Ecto neural progenitor cell (in vitro differentiated cells): ENCODE measurements at regions not wholly inside any gene's neighbourhood (a gene's known extent, or its start where the extent isn't known, plus 50 kb on each side); places are given as distances from the start of the nearest gene placed in this dataset.
"Not testable (repeated sequence)": the region's sequence is repeated elsewhere in the genome, so short reads cannot be mapped to it uniquely, and the experiment has no call there.

Experiments
- DNase-seq: peaks from one replicate; pipeline ENCODE4 v3.0.0-alpha.2; 2018; ENCODE audit warnings: low spot score

DNA sequence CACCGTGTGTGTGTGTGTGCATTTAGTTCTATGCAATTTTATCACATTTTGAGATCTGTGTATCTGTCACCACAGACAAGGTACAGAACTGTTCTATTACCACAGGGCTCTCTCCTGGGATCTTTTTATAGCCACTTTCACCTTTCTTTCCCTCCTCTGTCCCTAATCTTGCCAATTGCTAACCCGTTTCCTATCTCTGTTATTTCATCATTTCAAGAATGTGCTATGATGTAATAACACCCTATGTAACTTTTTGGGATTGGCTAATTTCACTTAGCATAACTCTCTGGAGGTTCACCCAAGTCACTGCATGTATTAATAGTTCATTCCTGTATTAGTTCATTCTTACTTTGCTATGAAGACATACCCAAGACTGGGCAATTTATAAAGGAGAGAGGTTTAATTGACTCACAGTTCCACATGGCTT, 657.7 kb downstream of the QKI start:
- no peak for DNase-seq

DNA sequence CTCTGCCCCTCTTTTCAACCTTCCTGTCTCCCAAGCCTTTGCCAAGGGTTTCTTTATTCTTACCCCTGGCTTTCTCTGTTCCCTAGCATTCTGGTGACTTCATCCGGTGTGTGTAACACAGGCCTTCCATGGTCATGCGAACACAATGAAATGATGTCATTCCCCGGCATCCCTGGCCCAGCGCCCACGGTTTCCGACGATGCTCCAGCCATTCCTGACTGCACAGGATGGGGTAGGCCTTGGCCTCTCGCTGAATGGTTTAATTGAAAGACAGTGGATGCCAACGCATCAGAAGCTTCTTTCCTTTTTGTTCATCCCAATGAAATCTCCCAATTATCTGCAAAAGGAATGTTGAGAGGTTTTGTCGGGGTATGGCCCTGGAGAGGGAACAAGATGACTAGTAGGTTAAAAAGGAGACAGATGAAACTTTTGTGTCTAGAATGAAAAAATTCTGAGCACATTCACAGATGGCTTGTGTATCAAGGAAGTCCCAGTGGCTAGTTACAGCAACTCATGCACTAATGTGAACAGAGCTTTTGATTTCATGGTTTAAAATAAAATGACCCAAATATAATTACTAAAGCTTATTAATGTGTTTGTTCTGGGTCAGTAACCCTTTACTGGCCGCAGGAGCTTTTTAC, 655.0 kb downstream of the QKI start:
- no peak for DNase-seq

DNA sequence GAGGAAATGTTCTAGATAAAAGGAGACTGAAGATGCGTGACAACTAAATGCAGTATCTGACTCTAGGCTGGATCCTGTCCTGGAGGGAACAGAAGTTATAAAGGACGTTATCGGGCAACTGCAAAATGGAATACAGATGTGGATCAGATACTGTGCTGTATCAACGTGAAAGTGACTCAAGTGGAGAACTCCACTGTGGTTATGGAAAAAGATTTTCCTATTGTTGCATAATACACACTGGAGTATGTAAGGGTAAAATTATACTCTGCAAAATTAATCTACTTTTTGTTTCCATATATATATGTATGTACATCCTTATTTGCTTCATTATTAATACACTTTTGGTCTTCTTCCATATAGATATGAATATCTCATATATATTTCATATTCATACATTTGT, 654.0 kb downstream of the QKI start:
- DNase-seq: no peak

DNA sequence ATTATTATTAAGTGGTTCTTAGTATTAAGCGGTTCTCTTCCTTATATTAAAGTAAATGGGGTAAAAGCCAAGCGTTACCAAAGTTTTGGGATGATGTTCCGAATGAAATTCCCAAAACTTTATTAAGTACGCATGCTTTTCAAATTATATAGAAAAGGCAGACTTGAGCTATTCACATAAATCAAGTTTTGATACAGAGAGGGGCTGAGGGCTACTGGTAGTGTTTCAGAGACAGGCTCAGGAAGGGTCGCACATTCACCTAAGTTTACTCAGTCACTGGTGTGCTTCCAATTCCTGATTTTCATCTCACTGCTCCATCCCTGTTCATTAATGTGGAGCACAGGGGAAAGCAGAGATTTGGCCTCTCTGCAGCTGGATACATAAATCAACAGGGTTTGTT, 652.2 kb downstream of the QKI start:
- DNase-seq: no peak

DNA sequence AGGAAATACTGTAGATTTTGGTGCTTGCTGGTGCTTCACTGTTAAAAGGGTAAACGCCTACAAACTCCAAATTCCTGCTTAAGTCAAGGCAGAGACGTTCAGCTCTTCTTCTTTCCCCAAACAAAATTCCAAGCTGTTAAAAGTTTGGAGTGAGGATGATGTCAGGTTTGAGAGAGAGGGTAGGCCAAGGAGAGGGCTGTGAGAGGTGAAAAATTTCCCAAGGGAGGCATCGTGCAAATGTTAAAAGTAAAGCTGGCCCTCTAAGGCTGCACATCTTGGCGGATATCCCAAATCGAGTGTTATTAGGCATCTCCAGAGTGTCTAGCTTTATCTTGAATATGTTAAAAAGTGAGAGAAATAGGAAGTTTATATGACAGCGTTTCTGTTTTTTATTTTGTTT, 651.8 kb downstream of the QKI start:
- DNase-seq: no peak

DNA sequence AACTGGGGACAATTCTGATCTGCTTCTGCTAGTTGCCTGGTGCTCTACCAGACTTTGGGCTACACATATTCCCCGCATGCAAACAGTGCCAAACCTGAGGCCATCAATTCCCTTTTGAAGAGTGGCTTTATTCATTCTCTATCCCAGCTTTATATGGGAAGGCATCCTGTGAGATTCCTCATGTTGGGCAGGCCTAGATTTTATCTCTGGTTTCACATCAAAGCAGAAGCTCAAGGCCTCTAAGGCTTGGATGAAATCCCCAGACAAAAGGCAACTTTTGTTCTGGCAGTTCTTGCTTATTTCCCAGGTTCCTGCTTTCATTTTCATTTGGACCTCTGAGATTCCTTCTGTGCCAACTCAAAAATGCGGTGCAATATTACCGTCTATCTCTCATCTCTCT, 648.8 kb downstream of the QKI start:
- DNase-seq: no peak

DNA sequence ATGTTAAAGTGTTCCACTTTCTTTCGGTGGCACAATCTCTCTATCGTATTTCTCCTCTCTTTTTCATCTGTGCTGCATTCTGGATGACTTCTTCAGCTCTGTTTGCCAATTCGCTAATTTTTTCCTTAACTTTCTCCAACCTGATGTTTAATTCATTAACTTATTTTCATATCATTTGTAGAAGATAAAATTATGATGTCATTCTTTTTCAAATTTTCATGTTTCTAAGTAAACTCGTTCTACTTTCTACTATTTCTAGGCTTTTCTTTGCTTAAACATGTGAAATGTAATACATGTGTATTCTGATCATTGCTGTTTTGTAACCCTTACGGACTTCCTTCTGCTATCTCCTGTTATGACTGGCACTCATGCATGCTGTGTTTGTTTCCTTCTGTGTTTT, 648.4 kb downstream of the QKI start:
- DNase-seq: no peak

DNA sequence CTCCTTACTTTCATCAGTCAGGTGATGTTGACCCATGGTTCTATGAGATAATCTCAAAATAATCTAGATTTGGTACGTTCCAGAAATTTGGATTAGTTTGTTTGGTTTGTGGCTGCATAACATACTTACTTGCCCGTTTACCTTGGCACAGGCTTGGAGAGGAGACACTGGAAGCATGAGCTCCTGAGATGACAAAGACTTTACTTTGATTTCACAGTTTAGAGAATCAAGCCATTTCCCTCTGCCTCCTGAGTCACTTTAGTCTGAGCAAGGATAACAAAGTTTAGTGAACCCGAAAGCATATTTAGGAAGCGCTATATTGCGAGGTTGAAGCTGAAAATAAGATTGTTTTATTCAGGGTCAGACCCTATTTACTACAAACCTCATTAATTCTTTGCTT, 643.4 kb downstream of the QKI start:
- no peak for DNase-seq

DNA sequence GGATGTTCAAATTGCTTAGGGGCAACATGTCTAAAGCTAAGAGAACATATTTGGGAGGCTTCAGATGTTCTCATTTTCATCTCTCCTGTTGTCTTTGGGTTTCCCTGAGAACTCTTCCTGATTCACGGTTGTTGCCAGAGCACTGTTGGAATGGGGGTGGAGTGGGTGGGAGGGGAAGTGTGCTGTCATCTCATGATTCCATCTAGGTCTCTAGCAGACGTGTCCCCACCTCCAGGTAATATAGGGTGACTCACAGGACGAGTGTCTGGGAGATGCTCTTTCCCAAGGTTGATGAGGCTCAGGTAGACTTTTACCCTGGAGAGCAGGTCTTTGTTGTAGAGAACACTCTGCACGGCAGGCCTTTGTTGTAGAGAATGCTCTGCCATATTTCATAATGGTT, 636.9 kb downstream of the QKI start:
- DNase-seq: no peak

DNA sequence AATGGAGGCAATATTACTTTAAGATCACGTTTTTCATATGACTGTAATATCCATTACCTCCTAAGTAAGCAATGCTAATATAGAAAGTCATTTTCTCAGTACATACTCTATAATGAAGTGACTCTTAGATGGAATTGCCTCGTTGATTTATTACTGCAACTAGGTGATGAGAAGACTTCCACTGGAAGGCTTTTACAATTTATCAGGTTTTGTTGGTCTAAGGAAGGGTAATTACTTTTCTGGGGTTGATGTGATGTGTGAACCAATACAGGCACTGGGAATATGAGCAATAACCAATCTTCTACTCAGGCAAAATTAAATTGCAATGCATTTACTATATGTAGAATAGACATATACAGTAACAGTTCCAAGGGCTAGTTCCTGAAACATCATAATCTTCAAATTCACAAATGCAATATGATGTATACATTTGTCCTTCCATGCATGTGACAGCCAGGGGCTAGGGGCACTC, 635.0 kb downstream of the QKI start:
- no peak for DNase-seq

DNA sequence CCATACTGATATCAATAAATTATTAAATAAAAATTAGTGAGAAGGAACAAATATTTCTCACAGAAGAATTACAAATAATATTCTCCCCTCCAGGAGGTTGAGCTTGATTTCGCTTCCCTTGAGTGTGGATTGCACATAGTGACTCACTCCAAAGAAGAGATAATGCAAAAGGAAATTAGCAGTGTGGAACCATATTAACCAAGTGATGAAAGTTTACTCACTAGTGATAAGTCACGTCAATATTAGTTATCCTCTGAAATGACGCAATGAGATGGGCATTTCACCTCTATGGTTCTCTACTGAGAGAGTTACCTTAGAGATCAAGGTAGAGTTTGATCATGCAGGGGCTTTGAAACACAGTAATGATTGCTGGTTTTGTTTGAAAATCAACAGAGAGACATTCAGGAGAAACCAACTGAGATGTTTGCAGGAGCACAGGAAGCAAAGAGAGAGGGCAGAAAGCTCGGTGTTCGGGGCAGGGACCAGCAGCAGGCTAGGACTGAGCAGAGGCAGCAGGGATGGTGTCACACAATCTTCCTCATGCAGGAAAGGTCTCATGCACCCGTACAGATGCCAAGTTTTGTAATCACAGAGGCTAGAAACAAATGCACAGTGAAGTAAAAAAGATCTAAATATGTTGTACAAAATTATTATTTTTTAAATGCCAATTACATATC, 634.5 kb downstream of the QKI start:
- DNase-seq: no peak

DNA sequence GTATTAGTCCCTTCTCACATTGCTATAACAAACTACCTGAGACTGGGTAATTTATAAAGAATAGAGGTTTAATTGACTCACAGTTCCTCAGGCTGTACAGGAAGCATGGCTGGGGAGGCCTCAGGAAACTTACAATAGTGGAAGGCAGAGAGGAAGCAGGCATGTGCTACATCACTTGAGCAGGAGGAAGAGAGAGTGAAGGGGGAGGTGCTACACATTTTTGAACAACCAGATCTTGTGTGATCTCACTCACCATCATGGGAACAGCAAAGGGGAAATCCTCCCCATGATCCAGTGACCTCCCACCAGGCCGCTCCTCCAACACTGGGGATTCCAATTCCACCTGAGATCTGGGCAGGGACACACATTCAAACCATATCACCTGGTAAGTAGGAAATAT, 630.6 kb downstream of the QKI start:
- DNase-seq: no peak

DNA sequence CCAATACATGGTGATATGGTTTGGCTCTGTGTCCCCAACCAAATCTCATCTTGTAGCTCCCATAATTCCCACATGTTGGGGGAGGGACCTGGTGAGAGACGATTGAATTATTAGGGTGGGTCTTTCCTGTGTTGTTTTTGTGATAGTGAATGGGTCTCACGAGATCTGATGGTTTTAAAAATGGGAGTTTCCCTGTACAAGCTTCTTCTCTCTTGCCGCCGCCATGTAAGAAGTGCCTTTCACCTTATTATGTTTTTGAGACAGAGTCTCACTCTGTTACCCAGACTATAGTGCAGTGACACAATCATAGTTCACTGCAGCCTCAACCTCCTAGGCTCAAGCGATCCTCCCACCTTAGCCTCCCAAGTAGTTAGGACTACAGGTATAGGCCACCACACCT, 629.1 kb downstream of the QKI start:
- not testable (repeated sequence) for DNase-seq

DNA sequence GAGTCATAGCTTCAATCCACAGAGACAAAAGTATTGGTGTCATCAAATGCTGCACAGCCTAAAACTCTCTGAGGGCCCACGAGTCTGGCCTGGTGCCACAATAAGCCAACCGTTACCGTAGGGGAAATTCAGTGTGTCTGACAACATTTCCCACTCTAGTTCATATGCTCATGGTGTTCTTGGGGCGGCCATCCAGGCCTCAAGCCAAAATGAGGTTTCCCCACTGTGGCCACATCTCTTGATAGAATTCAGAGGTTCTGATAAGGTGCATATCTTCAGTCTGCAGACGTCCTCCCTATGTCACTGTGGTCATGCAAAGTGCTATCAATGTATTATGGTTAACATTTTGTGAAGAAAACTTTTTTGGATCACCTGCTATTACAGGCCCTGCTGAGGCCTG, 627.7 kb downstream of the QKI start:
- no peak for DNase-seq

DNA sequence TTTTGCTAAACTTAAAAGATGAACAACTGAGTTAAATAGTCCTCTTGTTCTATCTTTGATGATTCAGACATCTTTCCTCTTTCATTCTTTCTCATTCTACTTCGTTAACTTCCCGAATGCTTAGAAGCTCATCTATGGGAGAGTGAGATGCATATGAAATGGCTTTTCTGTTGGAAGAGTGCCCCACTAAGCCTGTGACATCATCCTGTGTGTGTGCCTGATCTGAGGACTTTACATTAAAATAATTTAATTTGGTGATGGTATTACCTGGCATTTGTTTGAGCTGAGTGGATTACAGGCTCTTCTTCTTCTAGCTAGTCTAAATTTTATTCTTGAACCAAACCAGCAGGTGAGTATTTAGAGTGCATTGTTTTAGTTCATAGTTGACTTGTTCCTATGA, 626.5 kb downstream of the QKI start:
- DNase-seq: no peak

DNA sequence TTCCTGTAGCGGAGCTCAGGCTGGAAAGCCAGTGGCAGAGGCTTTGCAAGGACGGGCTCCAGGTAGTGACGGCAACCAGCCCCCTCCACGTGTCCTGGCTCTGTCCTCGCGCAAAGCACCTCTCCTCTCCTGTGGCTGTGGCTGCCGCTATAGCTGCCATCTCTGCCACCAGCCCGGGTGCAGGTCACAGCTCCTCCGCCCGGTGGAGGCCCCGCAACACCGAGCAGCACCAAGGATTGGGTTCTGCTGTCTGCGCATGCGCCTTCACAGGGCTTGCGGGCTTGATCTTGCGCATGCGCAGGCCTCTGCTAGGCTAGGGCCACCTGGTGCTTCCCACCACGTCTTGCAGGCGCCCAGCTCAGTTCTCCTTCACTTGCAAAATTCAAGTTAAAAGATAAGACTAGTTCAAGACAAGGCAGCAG, 625.4 kb downstream of the QKI start:
- no peak for DNase-seq

DNA sequence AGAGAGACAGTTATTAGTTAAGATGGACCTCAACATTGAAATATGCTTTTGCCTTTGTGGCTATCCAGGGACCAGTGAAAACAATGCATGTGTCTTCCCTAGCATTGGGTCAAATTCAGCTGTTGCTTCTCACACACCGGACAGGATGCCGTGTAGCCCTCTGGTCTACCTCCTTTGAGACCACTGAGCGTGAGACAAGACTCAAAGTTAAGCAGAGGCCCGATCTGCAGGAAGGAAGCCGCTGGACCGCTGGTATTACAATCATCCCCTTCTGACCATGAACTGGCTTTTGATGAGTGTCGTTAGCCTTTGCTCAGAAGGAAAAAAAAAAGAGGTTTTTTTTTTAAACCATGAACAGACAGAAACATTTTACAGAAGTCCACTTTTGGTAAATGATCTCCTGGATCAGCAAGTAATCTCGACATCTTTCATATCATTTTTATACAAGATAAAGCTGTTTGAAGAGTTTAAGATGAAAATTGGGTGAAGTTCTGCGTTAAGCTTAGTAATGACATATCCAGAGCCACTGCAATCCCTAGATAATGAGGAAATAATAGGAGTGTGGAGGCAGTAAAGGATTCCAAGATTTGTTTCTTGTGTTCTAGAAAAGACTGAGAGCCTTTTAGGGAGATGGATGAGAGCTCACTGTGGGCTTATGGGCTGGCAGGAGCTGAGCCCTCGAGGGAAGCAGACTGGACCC, 622.8 kb downstream of the QKI start:
- DNase-seq: no peak

DNA sequence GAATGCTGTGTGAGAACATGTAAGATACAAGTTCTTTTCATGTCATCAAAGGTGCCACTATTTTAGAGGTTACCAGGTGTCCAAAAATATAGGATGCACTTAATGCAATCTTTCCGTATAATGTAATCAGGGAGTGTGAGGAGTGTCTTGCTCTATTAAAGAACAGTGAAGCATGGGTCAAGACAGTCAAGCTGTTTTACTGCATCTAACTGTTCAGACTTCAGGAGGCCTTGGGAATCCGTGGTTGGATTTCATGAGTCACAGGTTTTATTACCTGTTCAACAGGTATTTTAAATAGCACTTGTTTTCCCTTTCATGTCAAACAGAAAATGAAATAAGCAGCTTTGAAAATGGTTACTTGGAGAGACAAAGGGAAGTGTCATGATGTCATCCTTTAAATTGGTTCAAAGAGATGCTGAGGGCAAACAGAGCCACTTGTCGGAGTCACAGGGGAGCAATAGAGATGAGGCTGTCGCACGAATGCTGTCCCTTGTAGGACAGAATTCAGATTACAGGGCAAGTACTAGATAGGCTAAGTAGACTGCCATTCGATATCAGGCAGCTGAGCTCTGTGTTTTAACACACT, 621.5 kb downstream of the QKI start:
- DNase-seq: no peak

DNA sequence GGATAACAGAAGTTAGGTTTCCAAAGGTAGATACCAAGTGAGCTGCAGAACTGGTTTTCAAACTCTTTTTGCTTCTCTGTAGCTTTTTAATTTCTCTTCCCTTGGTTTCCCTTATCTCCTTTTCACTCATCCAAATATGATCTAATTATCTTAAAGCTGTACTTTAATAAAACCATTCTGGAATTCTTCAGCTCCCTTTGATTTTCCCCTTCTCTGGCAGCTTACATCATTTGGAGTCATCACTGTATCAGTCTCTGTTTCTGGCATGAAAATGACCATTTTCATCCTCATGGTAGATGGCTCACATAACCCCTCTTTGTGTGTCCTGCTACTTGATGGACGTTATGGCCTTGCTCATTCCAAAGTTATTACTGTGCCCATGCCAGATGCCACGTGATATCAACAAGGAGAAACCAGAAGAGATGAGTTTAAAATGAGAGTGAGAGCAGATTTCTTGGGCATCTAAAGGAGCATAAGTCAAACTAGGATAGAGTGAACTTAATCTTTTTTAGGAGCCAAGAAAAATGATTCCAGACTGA, 620.2 kb downstream of the QKI start:
- no peak for DNase-seq

DNA sequence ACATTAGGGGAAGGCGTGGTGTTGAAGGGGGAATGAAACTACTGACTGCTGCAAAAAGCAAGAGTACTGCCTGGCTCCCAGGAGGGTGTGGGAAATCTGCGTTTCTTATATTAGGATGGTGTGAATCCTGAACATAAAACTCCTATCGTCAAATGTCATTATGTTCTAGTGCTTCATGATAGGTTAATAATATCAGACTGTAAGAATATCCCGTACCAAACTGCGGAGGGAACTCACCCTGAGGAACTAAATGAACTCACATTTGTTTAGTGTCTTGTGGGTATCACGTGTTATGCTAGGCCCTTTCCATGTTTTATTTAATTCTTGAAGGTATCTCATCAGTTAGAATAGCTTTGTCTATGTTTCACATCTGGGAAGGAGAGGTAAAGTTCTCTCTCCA, 610.7 kb downstream of the QKI start:
- DNase-seq: no peak

DNA sequence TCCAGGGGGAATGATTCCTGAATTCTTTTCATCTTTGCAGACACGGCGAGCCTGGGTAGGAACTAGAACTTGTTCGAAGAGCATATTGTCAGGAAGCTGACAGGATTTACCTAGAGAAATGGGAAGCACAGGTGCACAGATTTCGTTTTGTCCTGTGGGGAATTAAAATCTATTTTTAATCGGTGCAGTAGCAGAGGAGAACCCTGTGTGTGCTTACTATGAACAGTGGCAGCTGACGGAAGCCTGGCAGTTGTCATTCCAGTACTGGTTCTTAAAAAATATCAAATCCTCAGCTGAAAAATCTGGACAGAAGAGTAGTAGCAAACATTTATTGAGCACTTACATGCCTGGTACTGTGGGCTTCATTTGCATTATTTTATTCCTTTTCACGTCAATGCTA, 609.0 kb downstream of the QKI start:
- no peak for DNase-seq

DNA sequence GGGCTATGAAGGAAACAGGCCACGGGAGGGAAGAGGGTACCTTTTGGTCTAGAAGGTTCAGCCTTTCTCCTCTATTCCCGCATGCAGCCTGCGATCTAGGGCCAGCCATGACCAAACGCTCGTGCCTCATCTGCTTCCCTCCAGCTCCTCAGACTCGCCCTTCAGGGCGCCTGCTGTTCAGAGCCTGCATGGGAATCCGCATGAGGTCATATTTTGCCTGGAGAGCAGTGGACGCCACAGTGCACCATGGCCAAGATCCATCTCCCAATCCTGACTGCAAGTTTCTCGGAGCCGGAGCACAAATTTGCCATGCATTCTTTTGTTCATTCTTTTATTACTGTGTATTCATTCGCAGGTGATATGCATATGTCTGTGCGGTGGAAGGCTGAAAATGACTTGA, 608.1 kb downstream of the QKI start:
- DNase-seq: no peak
